DND-41 (cell line): ENCODE measurements at regions not wholly inside any gene's neighbourhood (a gene's known extent, or its start where the extent isn't known, plus 50 kb on each side); places are given as distances from the start of the nearest gene placed in this dataset.

Source experiments
- ATAC-seq: fragments of 200-7000 bp; cut with Tn5 transposase; 3 replicates; pipeline ENCODE4 v1.9.1; 2021; ENCODE audit warnings: low read depth; ENCODE audit not compliant: insufficient read depth
- DNase-seq: peaks from one replicate; pipeline ENCODE4 v3.0.0-alpha.2; 2020
- H2AFZ ChIP-seq: 2 replicates; pipeline ENCODE4 v1.6.0; 2012; ENCODE audit warnings: low read depth, low read length
- H3K27ac ChIP-seq: 2 replicates; pipeline ENCODE4 v1.5.1; 2012; ENCODE audit warnings: low read length, inconsistent platforms
- H3K27me3 ChIP-seq: fragments of 200-600 bp; sonication (generic); 2 replicates; pipeline ENCODE4 v1.6.0; 2012; ENCODE audit warnings: low read length, mild to moderate bottlenecking, inconsistent platforms; ENCODE audit not compliant: insufficient read depth, poor library complexity
- H3K36me3 ChIP-seq: 2 replicates; pipeline ENCODE4 v1.5.1; 2012; ENCODE audit warnings: low read length, inconsistent platforms; ENCODE audit not compliant: insufficient read depth
- H3K4me1 ChIP-seq: 2 replicates; pipeline ENCODE4 v1.5.1; 2012; ENCODE audit warnings: mild to moderate bottlenecking, low read length; ENCODE audit not compliant: insufficient read depth
- H3K4me2 ChIP-seq: 2 replicates; pipeline ENCODE4 v1.6.0; 2012; ENCODE audit warnings: mild to moderate bottlenecking, moderate library complexity, low read length, inconsistent platforms; ENCODE audit not compliant: insufficient read depth
- H3K4me3 ChIP-seq, 2 experiments: fragments of 200-600 bp in 1 of 2; shearing (Covaris generic) in 1 of 2; 2 replicates each; pipeline ENCODE4 v1.5.1; 2012 to 2016; ENCODE audit warnings: inconsistent platforms in 2 of 2, low read length in 2 of 2, mild to moderate bottlenecking in 2 of 2, low read depth in 1 of 2, moderate library complexity in 1 of 2
- H3K79me2 ChIP-seq: 2 replicates; pipeline ENCODE4 v1.6.0; 2012; ENCODE audit warnings: low read length, inconsistent platforms; ENCODE audit not compliant: insufficient read depth
- H3K9ac ChIP-seq: 2 replicates; pipeline ENCODE4 v1.6.0; 2012; ENCODE audit warnings: low read depth, mild to moderate bottlenecking, inconsistent platforms, low read length, moderate library complexity
- H3K9me3 ChIP-seq: 2 replicates; pipeline ENCODE4 v1.5.1; 2012; ENCODE audit warnings: low read length, moderate library complexity, mild to moderate bottlenecking, inconsistent platforms; ENCODE audit not compliant: insufficient read depth, severe bottlenecking
- H4K20me1 ChIP-seq: 2 replicates; pipeline ENCODE4 v1.6.0; 2012; ENCODE audit warnings: low read length; ENCODE audit not compliant: insufficient read depth
- EZH2 ChIP-seq: IDR thresholded peaks from 3 replicates; pipeline ENCODE4 v1.6.1; 2012; ENCODE audit warnings: borderline replicate concordance, low read depth, mild to moderate bottlenecking, moderate library complexity, low read length, inconsistent platforms; ENCODE audit not compliant: severe bottlenecking
- TF ChIP-seq, protein P1 (sequence below): IDR thresholded peaks from 2 replicates; pipeline ENCODE4 v1.5.1; 2012; ENCODE audit warnings: borderline replicate concordance, low read length, moderate library complexity, mild to moderate bottlenecking; ENCODE audit not compliant: poor library complexity, severe bottlenecking; ENCODE audit errors: extremely low read depth

DNA sequence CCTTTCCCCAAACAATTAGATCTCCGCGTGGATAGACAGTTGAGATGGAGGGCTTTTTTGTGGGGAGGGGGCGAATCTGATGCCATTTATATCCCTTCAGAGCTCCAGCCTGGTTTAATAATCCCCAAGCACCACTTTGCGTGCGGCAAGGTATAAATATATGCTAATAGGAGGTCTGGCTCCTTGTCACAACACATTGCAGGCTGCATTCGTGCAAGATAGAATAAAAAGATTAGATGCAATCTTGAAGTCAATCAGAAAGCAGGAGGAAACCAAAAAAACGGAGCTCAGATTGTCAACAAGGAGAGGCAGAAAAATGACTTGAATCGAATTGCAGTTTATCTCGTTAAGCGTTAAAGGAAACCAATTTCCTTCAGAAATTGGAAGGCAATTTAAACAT lies 248.7 kb downstream of the SPTSSA start:
- no peak overlapping the region for H3K27ac ChIP-seq
- DNase-seq (no peak), ATAC-seq (no peak)
- no peak for TF ChIP-seq EZH2
- TF ChIP-seq, protein P1, sequence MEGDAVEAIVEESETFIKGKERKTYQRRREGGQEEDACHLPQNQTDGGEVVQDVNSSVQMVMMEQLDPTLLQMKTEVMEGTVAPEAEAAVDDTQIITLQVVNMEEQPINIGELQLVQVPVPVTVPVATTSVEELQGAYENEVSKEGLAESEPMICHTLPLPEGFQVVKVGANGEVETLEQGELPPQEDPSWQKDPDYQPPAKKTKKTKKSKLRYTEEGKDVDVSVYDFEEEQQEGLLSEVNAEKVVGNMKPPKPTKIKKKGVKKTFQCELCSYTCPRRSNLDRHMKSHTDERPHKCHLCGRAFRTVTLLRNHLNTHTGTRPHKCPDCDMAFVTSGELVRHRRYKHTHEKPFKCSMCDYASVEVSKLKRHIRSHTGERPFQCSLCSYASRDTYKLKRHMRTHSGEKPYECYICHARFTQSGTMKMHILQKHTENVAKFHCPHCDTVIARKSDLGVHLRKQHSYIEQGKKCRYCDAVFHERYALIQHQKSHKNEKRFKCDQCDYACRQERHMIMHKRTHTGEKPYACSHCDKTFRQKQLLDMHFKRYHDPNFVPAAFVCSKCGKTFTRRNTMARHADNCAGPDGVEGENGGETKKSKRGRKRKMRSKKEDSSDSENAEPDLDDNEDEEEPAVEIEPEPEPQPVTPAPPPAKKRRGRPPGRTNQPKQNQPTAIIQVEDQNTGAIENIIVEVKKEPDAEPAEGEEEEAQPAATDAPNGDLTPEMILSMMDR, result no peak
- no peak overlapping the region for H3K4me3 ChIP-seq
- no peak overlapping the region for H3K9ac ChIP-seq
- no peaks in the 10 kb centered on the region for H3K27me3 ChIP-seq
- H2AFZ ChIP-seq, result no peak overlapping the region
- H3K4me1 ChIP-seq, result no peaks in the 10 kb centered on the region; the same call in 1 of the 2 replicates
- H3K4me2 ChIP-seq, result no peak overlapping the region
- no peaks in the 10 kb centered on the region for H3K79me2 ChIP-seq
- H3K9me3 ChIP-seq, result no peaks in the 10 kb centered on the region
- no peaks in the 10 kb centered on the region for H3K36me3 ChIP-seq
- H4K20me1 ChIP-seq, result no peaks in the 10 kb centered on the region

DNA sequence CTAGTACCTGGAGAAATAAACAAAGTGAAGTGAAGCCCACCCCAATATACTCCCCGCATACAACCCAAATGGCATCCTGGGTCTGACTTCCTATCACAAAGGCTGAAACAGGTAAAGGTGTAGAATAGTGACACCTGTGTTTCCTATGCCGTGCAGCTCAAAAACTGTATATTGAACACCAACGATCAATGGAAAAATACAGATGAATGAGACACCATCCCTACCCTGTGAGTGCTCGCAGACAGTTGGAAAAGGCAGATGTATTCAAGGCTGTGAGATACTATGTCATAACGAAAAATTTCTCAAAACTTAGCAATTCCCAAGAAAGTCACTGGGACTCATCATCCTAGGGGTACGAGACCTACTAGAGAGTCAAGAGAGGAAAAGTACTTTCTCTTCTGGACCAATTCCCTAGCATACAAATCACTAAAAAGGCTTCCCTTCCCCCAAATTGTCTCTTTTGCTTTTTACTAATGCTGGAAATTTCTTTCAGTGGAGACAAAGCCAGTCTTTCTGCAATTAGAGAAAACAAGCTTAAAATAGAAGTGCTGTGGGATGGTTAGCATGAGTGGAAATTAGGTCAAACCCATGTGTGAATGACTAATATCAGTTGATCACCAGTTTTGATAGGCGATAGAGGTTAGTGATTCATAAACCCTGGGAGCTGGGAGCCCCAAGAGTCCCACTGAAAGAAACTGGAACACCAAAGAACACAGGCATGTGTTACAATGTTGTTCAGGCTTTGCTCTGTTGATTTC lies 249.7 kb downstream of the SPTSSA start:
- Histone ChIP-seq H3K36me3 (no peaks in the 10 kb centered on the region), H3K4me1 (no peaks in the 10 kb centered on the region; the same call in 1 of the 2 replicates), H4K20me1 (no peaks in the 10 kb centered on the region), H3K79me2 (no peaks in the 10 kb centered on the region), H3K4me3 (no peak overlapping the region), H2AFZ (no peak overlapping the region), H3K9ac (no peak overlapping the region), H3K27ac (no peak overlapping the region), H3K27me3 (no peaks in the 10 kb centered on the region), H3K4me2 (no peak overlapping the region), H3K9me3 (no peaks in the 10 kb centered on the region)
- DNase-seq (no peak), ATAC-seq (no peak)
- no peak for TF ChIP-seq EZH2
- TF ChIP-seq, protein P1, result no peak

DNA sequence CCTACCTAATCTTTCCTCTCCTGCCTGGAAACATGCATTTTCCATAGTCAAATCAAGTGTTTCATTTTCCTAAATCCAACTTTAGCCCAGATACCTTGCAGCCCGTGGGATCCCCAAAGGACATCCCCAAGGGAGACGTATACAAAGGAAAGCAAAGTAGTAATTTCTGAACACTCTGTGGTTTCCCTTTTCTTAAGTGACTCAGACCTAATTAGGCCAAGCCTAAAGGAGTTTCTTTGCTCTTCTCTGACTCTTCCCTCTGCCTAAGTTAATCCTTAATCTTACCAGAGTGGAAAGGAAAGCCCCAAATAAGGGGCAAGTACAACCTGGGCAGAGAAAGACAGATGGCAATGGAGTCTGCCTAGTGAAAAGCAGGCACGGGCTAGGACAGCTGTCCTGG lies 250.3 kb downstream of the SPTSSA start:
- ATAC-seq, result 0 out of 3 replicates have a peak, but pooled peaks have one; percentile 17
- TF ChIP-seq, protein P1, result no peak
- TF ChIP-seq EZH2, result no peak
- Histone ChIP-seq H3K4me1 (no peaks in the 10 kb centered on the region; the same call in 1 of the 2 replicates), H3K27me3 (no peaks in the 10 kb centered on the region), H3K4me3 (no peak overlapping the region), H3K4me2 (no peak overlapping the region), H2AFZ (no peak overlapping the region), H3K36me3 (no peaks in the 10 kb centered on the region), H3K9ac (no peak overlapping the region), H4K20me1 (no peaks in the 10 kb centered on the region), H3K27ac (no peak overlapping the region), H3K9me3 (no peaks in the 10 kb centered on the region), H3K79me2 (no peaks in the 10 kb centered on the region)
- DNase-seq, result no peak
